ENCODE measurements at regions not wholly inside any gene's neighbourhood (a gene's known extent, or its start where the extent isn't known, plus 50 kb on each side); places are given as distances from the start of the nearest gene placed in this dataset.

GRCh38 chr22:27204280-27204679, 546.9 kb downstream of the MIAT start:
- no peak overlapping the region for H3K27ac ChIP-seq
- H3K4me3 ChIP-seq = no peak overlapping the region
- peaks cover 0 to 8% of the 10 kb centered on the region in 2 donors for H3K9me3 ChIP-seq
- no peaks in the 10 kb centered on the region for H3K36me3 ChIP-seq
- H3K27me3 ChIP-seq = no peaks in the 10 kb centered on the region
- TF ChIP-seq CTCF (IDR thresholded peaks at IDR 0.05) = no peak
- no peak for DNase-seq (ENCODE audit: low spot score)
- H3K4me1 ChIP-seq = peaks cover 0 to 9% of the 10 kb centered on the region in 2 donors

- no peak for TF ChIP-seq CTCF (IDR thresholded peaks at IDR 0.05)
- no peak overlapping the region for H3K4me3 ChIP-seq
- DNase-seq (ENCODE audit: low spot score) = no peak
- H3K27ac ChIP-seq = no peak overlapping the region
- peaks cover 0 to 8% of the 10 kb centered on the region in 2 donors for H3K9me3 ChIP-seq
- peaks cover 0 to 9% of the 10 kb centered on the region in 2 donors for H3K4me1 ChIP-seq
- no peaks in the 10 kb centered on the region for H3K27me3 ChIP-seq
- no peaks in the 10 kb centered on the region for H3K36me3 ChIP-seq
Observed at GRCh38 chr22:27204817-27205216, 547.4 kb downstream of the MIAT start.

- H3K4me1 ChIP-seq = peaks cover 0 to 9% of the 10 kb centered on the region in 2 donors
- H3K36me3 ChIP-seq = no peaks in the 10 kb centered on the region
- no peak overlapping the region for H3K27ac ChIP-seq
- H3K9me3 ChIP-seq = peaks cover 0 to 8% of the 10 kb centered on the region in 2 donors
- no peak for DNase-seq (ENCODE audit: low spot score)
- no peaks in the 10 kb centered on the region for H3K27me3 ChIP-seq
- H3K4me3 ChIP-seq = no peak overlapping the region
- no peak for TF ChIP-seq CTCF (IDR thresholded peaks at IDR 0.05)
Observed at GRCh38 chr22:27205492-27206373, 548.3 kb downstream of the MIAT start.

- no peak for DNase-seq (ENCODE audit: low spot score)
- Histone ChIP-seq H3K4me1 (peaks cover 0 to 9% of the 10 kb centered on the region in 2 donors), H3K27me3 (no peaks in the 10 kb centered on the region), H3K36me3 (no peaks in the 10 kb centered on the region), H3K27ac (no peak overlapping the region), H3K4me3 (no peak overlapping the region), H3K9me3 (peaks cover 0 to 8% of the 10 kb centered on the region in 2 donors)
- TF ChIP-seq CTCF (IDR thresholded peaks at IDR 0.05) = no peak
Observed at GRCh38 chr22:27206374-27207133, 549.2 kb downstream of the MIAT start.

GRCh38 chr22:27207266-27207665, 549.9 kb downstream of the MIAT start:
- H3K9me3 ChIP-seq = peaks cover 0 to 8% of the 10 kb centered on the region in 2 donors
- no peaks in the 10 kb centered on the region for H3K36me3 ChIP-seq
- H3K27ac ChIP-seq = no peak overlapping the region
- H3K4me3 ChIP-seq = no peak overlapping the region
- no peak for TF ChIP-seq CTCF (IDR thresholded peaks at IDR 0.05)
- H3K4me1 ChIP-seq = peaks cover 0 to 16% of the 10 kb centered on the region in 2 donors
- no peak for DNase-seq (ENCODE audit: low spot score)
- H3K27me3 ChIP-seq = no peaks in the 10 kb centered on the region

All from right atrium auricular region (tissue), 2 donors.